Motor neuron (in vitro differentiated cells): ENCODE measurements at regions not wholly inside any gene's neighbourhood (a gene's known extent, or its start where the extent isn't known, plus 50 kb on each side); places are given as distances from the start of the nearest gene placed in this dataset.

ENCODE experiments used
- ATAC-seq, 8 experiments: fragments of 200-7000 bp; cut with Tn5 transposase; replicated peaks in 6 of 8; 2 replicates each; pipeline ENCODE4 v1.8.0; 2021; ENCODE audit warnings: mild to moderate bottlenecking in 8 of 8, moderate library complexity in 8 of 8
- H3K27ac ChIP-seq, 2 donors: fragments of 250-450 bp; sonication (Bioruptor Pico); 2 replicates each; pipeline ENCODE4 v1.9.0; 2021; ENCODE audit warnings: antibody characterized with exemption in 2 of 2, mild to moderate bottlenecking in 2 of 2, moderate library complexity in 1 of 2
- H3K4me1 ChIP-seq, 2 donors: fragments of 250-450 bp; sonication (Bioruptor Pico); replicated peaks in 1 of 2; 2 replicates each; pipeline ENCODE4 v1.6.1; 2021; ENCODE audit warnings: antibody characterized with exemption in 2 of 2, mild to moderate bottlenecking in 2 of 2, moderate library complexity in 1 of 2
- H3K4me3 ChIP-seq, 5 donors: fragments of 250-450 bp; sonication (Bioruptor Pico); 2 replicates each; pipeline ENCODE4 v1.9.0; 2021; ENCODE audit warnings: antibody characterized with exemption in 5 of 5, mild to moderate bottlenecking in 5 of 5, moderate library complexity in 4 of 5
- WGBS, 10 experiments: fragments of 450-650 bp; shearing (Covaris generic); methylation state at CpG; one replicate each; pipeline ENCODE4 v1.0.0; 2022; 5-methylcytosine and 5-hydroxymethylcytosine counted together
- in situ Hi-C, 9 experiments: fragments of 400-800 bp; cut with MboI; loops; one replicate each; pipeline ENCODE4 v1.15.0; 2021; ENCODE audit warnings: low sequenced_read_pairs in 9 of 9, low pct_unique_long_range_greater_than_20kb in 2 of 9; ENCODE audit not compliant: unreplicated experiment in 9 of 9

DNA sequence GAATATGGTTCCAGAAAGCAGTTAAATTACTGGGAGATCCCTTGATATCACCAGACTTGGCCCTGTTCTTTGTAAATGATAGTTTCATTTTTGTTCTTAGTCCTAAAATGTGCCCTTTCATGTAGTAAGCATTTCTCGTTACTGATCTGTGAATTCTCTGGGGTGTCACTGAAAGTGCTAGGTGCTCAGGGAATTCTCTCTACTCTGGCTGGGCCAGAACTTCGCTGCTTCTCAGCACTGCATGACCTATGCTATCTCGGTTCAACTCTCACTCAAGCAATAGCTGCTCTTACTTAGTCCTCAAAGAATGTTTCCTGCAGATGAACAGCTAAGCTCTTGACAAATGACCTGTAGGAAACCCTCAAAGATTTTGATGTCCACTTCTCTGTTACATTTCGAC is 1144.3 kb downstream of the ADGRL3 start:
- no peak for ATAC-seq
- in situ Hi-C loops = no loop called here
- Histone ChIP-seq H3K27ac (no peak overlapping the region), H3K4me1 (no peaks in the 10 kb centered on the region), H3K4me3 (no peak overlapping the region)
- WGBS, 10 experiments = 0 to 100% (median 83%) methylated on average over 1 to 4 of the region's 4 CpGs; no CpG with 5 or more reads in 1 of the 10 experiments

DNA sequence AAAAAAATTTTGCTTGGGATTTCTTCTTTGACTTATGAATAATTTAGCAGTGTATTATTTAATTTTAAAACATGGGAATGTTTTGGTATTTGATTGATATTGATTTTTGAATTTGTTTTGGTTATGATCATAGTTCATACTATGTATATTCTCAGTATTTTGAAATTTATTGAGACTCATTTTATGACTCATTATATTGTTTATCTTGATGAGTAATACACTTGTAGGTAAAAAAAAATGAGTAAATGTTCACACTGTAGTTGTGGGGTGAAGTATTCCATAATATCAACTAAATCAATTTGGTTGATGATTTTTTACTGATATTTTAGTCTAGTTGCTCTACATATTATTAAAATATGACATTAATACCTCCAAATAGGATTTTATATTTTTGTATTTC is 1142.2 kb downstream of the ADGRL3 start:
- in situ Hi-C loops = no loop called here
- no peaks in the 10 kb centered on the region for H3K4me1 ChIP-seq
- H3K27ac ChIP-seq = no peak overlapping the region
- ATAC-seq = no peak
- H3K4me3 ChIP-seq = no peak overlapping the region

DNA sequence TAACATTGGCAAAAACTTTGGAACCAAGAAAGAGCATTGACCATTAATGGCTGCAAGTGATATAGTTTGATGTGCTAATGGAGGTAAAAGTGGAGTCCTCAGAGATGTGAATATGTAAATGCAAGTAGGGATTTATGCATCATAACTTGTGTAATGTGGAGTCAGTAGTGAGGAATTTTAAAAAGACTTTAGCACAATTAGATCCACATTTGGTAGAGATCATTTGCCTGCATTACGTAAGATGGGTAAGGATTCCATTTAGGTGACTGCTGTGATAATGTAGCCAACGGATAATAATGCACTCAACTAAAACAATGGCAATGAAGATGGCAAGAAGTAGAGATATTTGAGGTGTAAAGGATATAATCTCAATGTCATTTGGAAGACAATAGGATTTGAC is 1128.4 kb downstream of the ADGRL3 start:
- ATAC-seq = peak in 1 of 8 experiments; percentile 42
- Histone ChIP-seq H3K4me1 (no peaks in the 10 kb centered on the region), H3K4me3 (no peak overlapping the region), H3K27ac (no peak overlapping the region)
- WGBS, 10 experiments = 25 to 100% (median 81%) methylated on average over 1 to 2 of the region's 2 CpGs
- in situ Hi-C loops = no loop called here

- Histone ChIP-seq H3K4me3 (no peak overlapping the region), H3K4me1 (no peaks in the 10 kb centered on the region), H3K27ac (no peak overlapping the region)
- no peak for ATAC-seq
- in situ Hi-C loops = no loop called here
- WGBS, 10 experiments = 0 to 78% (median 43%) methylated on average over 1 of the region's 1 CpG; no CpG with 5 or more reads in 3 of the 10 experiments
Observed at GRCh38 chr4:62327612-62328297, 1127.6 kb downstream of the ADGRL3 start.

DNA sequence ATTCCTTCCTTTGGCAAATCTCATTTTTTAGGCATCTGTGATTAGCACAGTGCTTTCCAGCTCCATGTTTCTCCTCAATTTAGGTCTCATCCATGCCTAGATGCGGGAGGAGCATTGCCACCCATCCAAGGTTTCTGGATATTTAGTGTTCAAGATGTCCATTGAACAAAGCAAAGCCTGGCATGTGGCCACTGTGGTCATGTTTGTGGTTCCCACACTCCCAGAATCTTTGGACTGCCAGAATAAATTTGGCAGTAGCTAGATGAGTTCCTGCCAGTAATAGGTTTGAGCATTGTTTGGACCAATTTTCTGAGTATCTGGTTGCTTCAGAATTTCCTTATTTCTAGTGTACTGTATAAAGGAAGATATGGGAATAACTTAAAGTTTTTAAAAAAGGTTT is 1124.1 kb downstream of the ADGRL3 start:
- no peak for ATAC-seq
- in situ Hi-C loops = no loop called here
- Histone ChIP-seq H3K27ac (no peak overlapping the region), H3K4me3 (no peak overlapping the region), H3K4me1 (no peaks in the 10 kb centered on the region)
- WGBS, 10 experiments = 0 to 100% (median 55%) methylated on average over 1 of the region's 1 CpG; no CpG with 5 or more reads in 6 of the 10 experiments

DNA sequence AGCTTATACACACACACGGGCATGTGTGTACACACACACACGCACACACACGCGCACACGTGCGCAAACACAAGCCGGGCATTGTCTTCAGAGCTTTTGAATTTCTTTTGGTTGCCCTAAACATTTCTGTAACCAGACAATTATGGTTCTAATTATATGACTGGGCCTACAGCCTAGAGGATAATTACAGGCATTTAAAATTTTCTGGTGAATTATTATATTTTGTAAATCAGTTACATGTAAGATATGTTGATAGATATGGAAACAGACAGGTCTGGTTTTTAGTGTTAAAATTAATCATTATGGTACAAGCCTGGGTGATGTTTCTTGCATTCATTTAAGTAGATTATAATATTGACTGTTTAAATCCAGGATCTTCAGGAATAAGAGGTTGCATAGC is 1120.5 kb downstream of the ADGRL3 start:
- Histone ChIP-seq H3K4me1 (no peaks in the 10 kb centered on the region), H3K27ac (no peak overlapping the region), H3K4me3 (no peak overlapping the region)
- in situ Hi-C loops = no loop called here
- no peak for ATAC-seq
- 25 to 98% (median 70%) methylated on average over 1 to 7 of the region's 7 CpGs; no CpG with 5 or more reads in 2 of the 10 experiments for WGBS, 10 experiments

- H3K4me1 ChIP-seq = peaks cover 0 to 3% of the 10 kb centered on the region in 2 donors
- WGBS, 10 experiments = 0 to 100% (median 86%) methylated on average over 1 of the region's 1 CpG; no CpG with 5 or more reads in 7 of the 10 experiments
- H3K27ac ChIP-seq = no peak overlapping the region
- H3K4me3 ChIP-seq = no peak overlapping the region
- in situ Hi-C loops = no loop called here
- ATAC-seq = no peak
Observed at GRCh38 chr4:62302710-62303109, 1102.6 kb downstream of the ADGRL3 start.

DNA sequence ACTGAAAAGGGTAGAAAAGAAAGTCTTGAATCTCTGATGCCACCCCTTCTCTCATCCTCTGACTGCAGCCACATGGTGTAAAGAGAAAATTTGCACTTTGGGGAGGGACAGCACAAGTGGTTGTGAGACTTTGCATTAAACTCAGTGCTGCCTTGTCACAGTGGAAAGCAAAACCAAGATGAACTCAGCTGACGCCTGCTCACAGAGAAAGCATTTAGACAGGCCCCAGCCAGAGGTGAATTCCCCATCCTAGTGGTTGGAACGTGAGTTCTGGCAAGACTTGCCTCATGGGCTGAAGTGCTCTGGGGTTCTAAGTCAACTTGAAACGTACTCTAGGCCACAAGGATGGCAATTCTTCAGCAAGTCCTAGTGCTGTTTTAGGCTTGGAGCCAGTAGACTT is 1101.4 kb downstream of the ADGRL3 start:
- in situ Hi-C loops = no loop called here
- H3K27ac ChIP-seq = no peak overlapping the region
- H3K4me3 ChIP-seq = no peak overlapping the region
- peak in 1 of 8 experiments; percentile 17 for ATAC-seq
- H3K4me1 ChIP-seq = peaks cover 0 to 3% of the 10 kb centered on the region in 2 donors
- WGBS, 10 experiments = 0 to 86% (median 0%) methylated on average over 1 to 3 of the region's 3 CpGs; no CpG with 5 or more reads in 5 of the 10 experiments

GRCh38 chr4:62293551-62293950 is 1093.4 kb downstream of the ADGRL3 start:
- no peaks in the 10 kb centered on the region for H3K4me1 ChIP-seq
- WGBS, 10 experiments = 40 to 100% (median 80%) methylated on average over 1 to 2 of the region's 2 CpGs; no CpG with 5 or more reads in 6 of the 10 experiments
- H3K4me3 ChIP-seq = no peak overlapping the region
- H3K27ac ChIP-seq = no peak overlapping the region
- in situ Hi-C loops = no loop called here
- no peak for ATAC-seq

DNA sequence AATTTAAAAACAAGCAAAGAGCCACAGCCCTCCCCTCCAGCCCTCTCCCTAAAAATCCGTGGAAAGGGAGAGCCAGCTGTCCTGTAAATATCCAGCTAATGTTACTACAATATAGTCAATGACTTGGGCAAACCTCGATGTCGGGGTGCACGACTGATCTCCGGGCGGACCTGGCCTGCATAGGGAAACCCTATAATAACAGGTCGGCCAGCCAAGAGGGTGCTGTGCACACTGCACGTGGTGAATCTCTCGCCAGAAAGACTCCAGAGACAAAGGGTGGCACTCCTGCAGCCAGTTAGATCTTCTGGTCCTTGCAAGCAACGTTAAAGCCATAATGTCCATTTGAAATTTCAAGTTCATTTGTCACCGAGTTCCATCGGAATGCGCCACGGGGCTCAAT is 1092.8 kb downstream of the ADGRL3 start:
- WGBS, 10 experiments = 0 to 100% (median 90%) methylated on average over 1 to 11 of the region's 14 CpGs; no CpG with 5 or more reads in 3 of the 10 experiments
- no peak overlapping the region for H3K27ac ChIP-seq
- H3K4me1 ChIP-seq = no peaks in the 10 kb centered on the region
- in situ Hi-C loops = no loop called here
- no peak for ATAC-seq
- no peak overlapping the region for H3K4me3 ChIP-seq

GRCh38 chr4:62288808-62289541 is 1088.8 kb downstream of the ADGRL3 start:
- no peak overlapping the region for H3K4me3 ChIP-seq
- in situ Hi-C loops = no loop called here
- no peaks in the 10 kb centered on the region for H3K4me1 ChIP-seq
- 0 to 74% (median 37%) methylated on average over 2 to 3 of the region's 3 CpGs; no CpG with 5 or more reads in 2 of the 10 experiments for WGBS, 10 experiments
- peak in 5 of 8 experiments; percentile 36 to 59 (median 53) for ATAC-seq
- H3K27ac ChIP-seq = no peak overlapping the region

DNA sequence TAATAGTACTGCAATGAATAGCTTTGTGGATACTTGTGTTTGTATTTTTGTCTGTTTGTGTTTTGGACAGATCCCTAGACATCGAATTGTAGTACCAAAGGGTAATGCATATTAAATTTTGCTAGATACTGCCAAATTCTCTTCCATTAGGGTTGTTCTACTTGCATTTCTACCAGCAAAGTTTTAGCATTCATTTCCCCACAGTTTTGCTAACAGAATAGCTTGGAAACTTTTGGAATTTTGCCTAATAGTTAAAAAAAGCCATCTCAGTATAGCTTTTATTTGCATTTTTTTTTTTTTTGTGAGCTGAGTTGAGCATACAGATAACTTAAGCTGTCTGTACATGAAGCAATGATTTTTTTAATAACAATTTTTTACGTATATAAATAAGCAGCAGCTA is 1084.9 kb downstream of the ADGRL3 start:
- WGBS, 10 experiments = 0 to 100% (median 88%) methylated on average over 1 to 2 of the region's 2 CpGs
- no peaks in the 10 kb centered on the region for H3K4me1 ChIP-seq
- in situ Hi-C loops = no loop called here
- no peak for ATAC-seq
- H3K4me3 ChIP-seq = no peak overlapping the region
- no peak overlapping the region for H3K27ac ChIP-seq

- H3K27ac ChIP-seq = no peak overlapping the region
- no peak overlapping the region for H3K4me3 ChIP-seq
- H3K4me1 ChIP-seq = no peaks in the 10 kb centered on the region
- no peak for ATAC-seq
- in situ Hi-C loops = no loop called here
Observed at GRCh38 chr4:62279689-62280088, 1079.6 kb downstream of the ADGRL3 start.

DNA sequence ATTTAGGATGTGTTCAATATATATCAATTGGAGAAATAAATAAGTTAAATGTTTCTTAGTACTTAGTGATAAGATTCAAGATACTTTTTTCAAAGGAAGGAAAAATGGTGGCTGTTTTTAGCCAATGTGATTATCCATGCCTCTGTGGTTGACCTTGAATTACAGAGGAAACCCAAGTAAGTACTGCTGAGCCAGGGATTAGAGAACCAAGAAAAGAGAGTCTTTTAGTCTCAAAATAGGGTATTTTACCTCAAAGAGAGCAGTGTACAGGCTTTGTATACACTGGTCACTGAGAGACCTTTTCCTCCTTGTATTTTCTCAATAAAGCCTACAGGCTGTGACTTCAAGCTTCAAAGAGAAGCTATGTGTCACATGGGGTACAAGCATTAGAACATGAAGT is 1075.3 kb downstream of the ADGRL3 start:
- Histone ChIP-seq H3K4me1 (no peaks in the 10 kb centered on the region), H3K4me3 (no peak overlapping the region), H3K27ac (no peak overlapping the region)
- ATAC-seq = no peak
- in situ Hi-C loops = no loop called here
